HG02852 (cell line): ENCODE measurements at regions not wholly inside any gene's neighbourhood (a gene's known extent, or its start where the extent isn't known, plus 50 kb on each side); places are given as distances from the start of the nearest gene placed in this dataset.

Experiments
- ATAC-seq: cut with Tn5 transposase; IDR thresholded peaks from one replicate; pipeline ENCODE4 v1.9.1; 2021; ENCODE audit warnings: mild to moderate bottlenecking, moderate library complexity; ENCODE audit not compliant: unreplicated experiment

- ATAC-seq, result no peak
These were observed 162.5 kb upstream of the SETBP1 start for GRCh38 chr18:44518091-44518615.

- no peak for ATAC-seq
These were observed 162.0 kb upstream of the SETBP1 start for GRCh38 chr18:44518666-44519065.

GRCh38 chr18:44520981-44521667, 159.6 kb upstream of the SETBP1 start:
- ATAC-seq, result no peak

- ATAC-seq, result no peak
These were observed 159.0 kb upstream of the SETBP1 start for GRCh38 chr18:44521668-44522022.

- ATAC-seq, result no peak
These were observed 153.8 kb upstream of the SETBP1 start for GRCh38 chr18:44526705-44527415.

GRCh38 chr18:44533071-44533470, 147.6 kb upstream of the SETBP1 start:
- no peak for ATAC-seq

- ATAC-seq, result no peak
These were observed 144.6 kb upstream of the SETBP1 start for GRCh38 chr18:44536046-44536445.

GRCh38 chr18:44536619-44537018, 144.1 kb upstream of the SETBP1 start:
- no peak for ATAC-seq

- ATAC-seq, result no peak
These were observed 143.2 kb upstream of the SETBP1 start for GRCh38 chr18:44537526-44537925.

- ATAC-seq, result no peak
These were observed 140.8 kb upstream of the SETBP1 start for GRCh38 chr18:44539926-44540325.

- ATAC-seq, result no peak
These were observed 139.5 kb upstream of the SETBP1 start for GRCh38 chr18:44541159-44541558.

GRCh38 chr18:44541781-44542180, 138.9 kb upstream of the SETBP1 start:
- no peak for ATAC-seq

GRCh38 chr18:44543387-44543786, 137.3 kb upstream of the SETBP1 start:
- ATAC-seq, result no peak

- no peak for ATAC-seq
These were observed 135.2 kb upstream of the SETBP1 start for GRCh38 chr18:44545359-44545985.

GRCh38 chr18:44546954-44547353, 133.7 kb upstream of the SETBP1 start:
- ATAC-seq, result no peak

- ATAC-seq, result no peak
These were observed 132.1 kb upstream of the SETBP1 start for GRCh38 chr18:44548291-44549221.

- no peak for ATAC-seq
These were observed 128.0 kb upstream of the SETBP1 start for GRCh38 chr18:44552706-44553105.

- ATAC-seq, result peak; percentile 73
These were observed 124.4 kb upstream of the SETBP1 start for GRCh38 chr18:44556296-44556695.

- no peak for ATAC-seq
These were observed 123.0 kb upstream of the SETBP1 start for GRCh38 chr18:44557616-44558151.

GRCh38 chr18:44558767-44559166, 121.9 kb upstream of the SETBP1 start:
- ATAC-seq, result no peak

- no peak for ATAC-seq
These were observed 117.7 kb upstream of the SETBP1 start for GRCh38 chr18:44562986-44563385.
